Testis (tissue), 2 donors: ENCODE measurements at regions not wholly inside any gene's neighbourhood (a gene's known extent, or its start where the extent isn't known, plus 50 kb on each side); places are given as distances from the start of the nearest gene placed in this dataset.

Source experiments
- DNase-seq: peaks from one replicate; pipeline ENCODE4 v3.0.0-alpha.2; 2019
- H3K27ac ChIP-seq, 2 donors: fragments of 200-600 bp; sonication (generic); one replicate each; pipeline ENCODE4 v1.5.1; 2019
- H3K27me3 ChIP-seq: fragments of 200-600 bp; sonication (generic); one replicate; pipeline ENCODE4 v1.5.1; 2019
- H3K36me3 ChIP-seq: fragments of 200-600 bp; sonication (generic); one replicate; pipeline ENCODE4 v1.5.1; 2017; ENCODE audit warnings: low read depth; ENCODE audit errors: missing control alignments
- H3K4me1 ChIP-seq: fragments of 200-600 bp; sonication (generic); one replicate; pipeline ENCODE4 v1.5.1; 2019
- H3K4me3 ChIP-seq, 2 donors: fragments of 200-600 bp; sonication (generic); one replicate each; pipeline ENCODE4 v1.5.1; 2017 to 2019
- H3K9me3 ChIP-seq: fragments of 200-600 bp; sonication (generic); one replicate; pipeline ENCODE4 v1.5.1; 2017
- CTCF ChIP-seq, 3 experiments: fragments of 450-650 bp in 2 of 3; fragments of 200-600 bp in 1 of 3; sonication (generic) in 1 of 3; IDR thresholded peaks; one replicate each; pipeline ENCODE4 v1.5.1; 2016 to 2019; ENCODE audit warnings: antibody characterized with exemption in 3 of 3, mild to moderate bottlenecking in 2 of 3, moderate library complexity in 1 of 3
- POLR2A ChIP-seq: fragments of 450-650 bp; IDR thresholded peaks from one replicate; pipeline ENCODE4 v1.6.1; 2017; ENCODE audit warnings: antibody characterized with exemption, mild to moderate bottlenecking, moderate library complexity
- WGBS, 2 donors: methylation state at CpG; one replicate each; pipeline ENCODE4 v1.1.5; 2018; 5-methylcytosine and 5-hydroxymethylcytosine counted together
- intact Hi-C: fragments of 100-400 bp; cut with DNase I; formaldehyde crosslinking; loops from one replicate; pipeline ENCODE4 v1.15.1; 2023; ENCODE audit warnings: low total_unique reads

- intact Hi-C loops: no loop called here
- H3K4me1 ChIP-seq: no peaks in the 10 kb centered on the region
- no peaks in the 10 kb centered on the region for H3K9me3 ChIP-seq
- no peak overlapping the region for H3K27ac ChIP-seq
- H3K4me3 ChIP-seq: no peak overlapping the region
- no peak for DNase-seq
- TF ChIP-seq CTCF (IDR thresholded peaks at IDR 0.05): no peak
- 73 to 77% methylated on average over 5 of the region's 5 CpGs for WGBS, 2 donors
- no peaks in the 10 kb centered on the region for H3K36me3 ChIP-seq
- H3K27me3 ChIP-seq: no peaks in the 10 kb centered on the region
Observed at GRCh38 chr13:28569886-28570285, 75.0 kb upstream of the FLT1 start.

- peak; percentile 67 for DNase-seq
- no peak overlapping the region for H3K4me3 ChIP-seq
- H3K27ac ChIP-seq: no peak overlapping the region
- no peaks in the 10 kb centered on the region for H3K4me1 ChIP-seq
- 36 to 49% methylated on average over 3 of the region's 3 CpGs for WGBS, 2 donors
- TF ChIP-seq CTCF (IDR thresholded peaks at IDR 0.05): no peak
- no peak for TF ChIP-seq POLR2A
- no peaks in the 10 kb centered on the region for H3K9me3 ChIP-seq
- no peaks in the 10 kb centered on the region for H3K27me3 ChIP-seq
- intact Hi-C loops: no loop called here
- H3K36me3 ChIP-seq: no peaks in the 10 kb centered on the region
Observed at GRCh38 chr13:28568286-28568685, 73.4 kb upstream of the FLT1 start.

GRCh38 chr13:28566891-28567290 lies 72.0 kb upstream of the FLT1 start:
- Histone ChIP-seq H3K27ac (no peak overlapping the region), H3K36me3 (no peaks in the 10 kb centered on the region), H3K27me3 (no peaks in the 10 kb centered on the region), H3K4me3 (no peak overlapping the region), H3K9me3 (no peaks in the 10 kb centered on the region), H3K4me1 (no peaks in the 10 kb centered on the region)
- no peak for DNase-seq
- TF ChIP-seq POLR2A (no peak), CTCF (IDR thresholded peaks at IDR 0.05) (no peak)
- WGBS, 2 donors: 88% methylated on average over 4 of the region's 4 CpGs
- intact Hi-C loops: no loop called here

GRCh38 chr13:28566283-28566682 lies 71.4 kb upstream of the FLT1 start:
- intact Hi-C loops: no loop called here
- no peak for DNase-seq

More at GRCh38 chr13:28566283-28566682, 71.4 kb upstream of the FLT1 start:
- no peaks in the 10 kb centered on the region for H3K27me3 ChIP-seq
- H3K27ac ChIP-seq: no peak overlapping the region
- H3K9me3 ChIP-seq: no peaks in the 10 kb centered on the region
- H3K4me3 ChIP-seq: no peak overlapping the region
- H3K36me3 ChIP-seq: no peaks in the 10 kb centered on the region
- no peaks in the 10 kb centered on the region for H3K4me1 ChIP-seq
- 90 to 100% methylated on average over 2 to 3 of the region's 3 CpGs for WGBS, 2 donors
- no peak for TF ChIP-seq CTCF (IDR thresholded peaks at IDR 0.05)
- TF ChIP-seq POLR2A: no peak
